Loucy (cell line): ENCODE measurements at regions not wholly inside any gene's neighbourhood (a gene's known extent, or its start where the extent isn't known, plus 50 kb on each side); places are given as distances from the start of the nearest gene placed in this dataset.

Experiments
- EZH2phosphoT487 ChIP-seq: fragments of 200-600 bp; IDR thresholded peaks from 2 replicates; pipeline ENCODE4 v1.6.1; 2018; ENCODE audit warnings: antibody characterized with exemption, mild to moderate bottlenecking, moderate library complexity, borderline replicate concordance
- TF ChIP-seq, protein P1 (sequence below): fragments of 200-600 bp; sonication (generic); conservative IDR thresholded peaks from 2 replicates; pipeline ENCODE4 v1.5.1; 2014; ENCODE audit warnings: mild to moderate bottlenecking, antibody characterized with exemption, low read length

DNA sequence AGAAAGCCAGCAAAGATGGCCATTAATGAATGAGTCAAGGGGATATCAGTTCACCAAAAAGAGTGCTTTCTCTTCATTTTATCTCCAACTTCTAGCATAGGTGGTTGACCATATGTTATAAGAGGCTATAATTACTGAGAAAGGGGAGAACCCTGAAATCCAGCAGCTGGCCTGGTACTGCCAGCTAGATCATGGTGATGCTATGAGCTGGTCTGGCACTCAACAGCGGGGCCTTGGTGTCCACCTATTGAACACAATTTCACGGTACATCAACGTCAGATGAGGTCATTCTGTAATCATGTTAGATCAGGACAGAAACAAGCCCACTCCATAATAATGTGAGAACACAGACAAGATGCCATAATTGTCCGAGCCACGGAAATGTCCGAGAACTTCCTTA lies 1644.8 kb upstream of the PCDH7 start:
- TF ChIP-seq, protein P1, sequence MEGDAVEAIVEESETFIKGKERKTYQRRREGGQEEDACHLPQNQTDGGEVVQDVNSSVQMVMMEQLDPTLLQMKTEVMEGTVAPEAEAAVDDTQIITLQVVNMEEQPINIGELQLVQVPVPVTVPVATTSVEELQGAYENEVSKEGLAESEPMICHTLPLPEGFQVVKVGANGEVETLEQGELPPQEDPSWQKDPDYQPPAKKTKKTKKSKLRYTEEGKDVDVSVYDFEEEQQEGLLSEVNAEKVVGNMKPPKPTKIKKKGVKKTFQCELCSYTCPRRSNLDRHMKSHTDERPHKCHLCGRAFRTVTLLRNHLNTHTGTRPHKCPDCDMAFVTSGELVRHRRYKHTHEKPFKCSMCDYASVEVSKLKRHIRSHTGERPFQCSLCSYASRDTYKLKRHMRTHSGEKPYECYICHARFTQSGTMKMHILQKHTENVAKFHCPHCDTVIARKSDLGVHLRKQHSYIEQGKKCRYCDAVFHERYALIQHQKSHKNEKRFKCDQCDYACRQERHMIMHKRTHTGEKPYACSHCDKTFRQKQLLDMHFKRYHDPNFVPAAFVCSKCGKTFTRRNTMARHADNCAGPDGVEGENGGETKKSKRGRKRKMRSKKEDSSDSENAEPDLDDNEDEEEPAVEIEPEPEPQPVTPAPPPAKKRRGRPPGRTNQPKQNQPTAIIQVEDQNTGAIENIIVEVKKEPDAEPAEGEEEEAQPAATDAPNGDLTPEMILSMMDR = no peak
- no peak for TF ChIP-seq EZH2phosphoT487
